Kidney (tissue), 13 donors: ENCODE measurements at regions not wholly inside any gene's neighbourhood (a gene's known extent, or its start where the extent isn't known, plus 50 kb on each side); places are given as distances from the start of the nearest gene placed in this dataset.

ENCODE experiments used
- DNase-seq, 5 donors: peaks; one replicate each; pipeline ENCODE4 v3.0.0-alpha.2; 2013 to 2020
- FAIRE-seq: peaks from 2 replicates; lab custom pipeline; 2012; peaks lifted over from hg19 to GRCh38; lab: Jason Lieb, UNC
- H3K27ac ChIP-seq, 2 donors: one replicate each; pipeline ENCODE4 v1.7.0; 2013; ENCODE audit warnings: low read depth in 2 of 2, low read length in 2 of 2, inconsistent platforms in 1 of 2
- H3K27me3 ChIP-seq: one replicate; pipeline ENCODE4 v1.7.1; 2013; ENCODE audit warnings: low read length, inconsistent platforms; ENCODE audit not compliant: control insufficient read depth, insufficient read depth
- H3K36me3 ChIP-seq, 3 donors: one replicate each; pipeline versions ENCODE4 v1.7.0 to v1.7.1; 2013; ENCODE audit warnings: low read length in 3 of 3, control low read depth in 1 of 3, inconsistent platforms in 1 of 3; ENCODE audit not compliant: insufficient read depth in 3 of 3, control insufficient read depth in 2 of 3
- H3K4me1 ChIP-seq, 3 donors: one replicate each; pipeline versions ENCODE4 v1.7.0 to v1.7.1; 2013; ENCODE audit warnings: low read length in 3 of 3, inconsistent platforms in 1 of 3, low read depth in 1 of 3; ENCODE audit not compliant: control insufficient read depth in 2 of 3, insufficient read depth in 2 of 3
- H3K4me3 ChIP-seq, 3 donors: one replicate each; pipeline versions ENCODE4 v1.7.0 to v1.8.1; 2013; ENCODE audit warnings: low read length in 3 of 3, control low read depth in 1 of 3, inconsistent platforms in 1 of 3
- H3K9ac ChIP-seq, 3 donors: one replicate each; pipeline versions ENCODE4 v1.7.0 to v1.7.1; 2013; ENCODE audit warnings: low read length in 3 of 3, control low read depth in 1 of 3, inconsistent platforms in 1 of 3
- H3K9me3 ChIP-seq, 3 donors: one replicate each; pipeline versions ENCODE4 v1.7.0 to v1.7.1; 2013; ENCODE audit warnings: low read length in 3 of 3, control low read depth in 1 of 3, inconsistent platforms in 1 of 3; ENCODE audit not compliant: control insufficient read depth in 2 of 3, insufficient read depth in 1 of 3
- CTCF ChIP-seq: IDR thresholded peaks from 3 replicates; pipeline ENCODE4 v1.5.1; 2012; ENCODE audit warnings: mild to moderate bottlenecking, moderate library complexity, borderline replicate concordance; ENCODE audit not compliant: insufficient read depth; ENCODE audit errors: extremely low read depth
- intact Hi-C: fragments of 100-400 bp; cut with DNase I; formaldehyde crosslinking; loops from one replicate; pipeline ENCODE4 v1.11.1; 2022
- donor health status: control.
- donor health status: control.
- donor health status: control.
- donor health status: control.
- donor health status: control.
- donor health status: DM: yes; HTN: yes; CAD: no.
- donor health status: Normal renal cell carcinoma (clear cell type).

- Histone ChIP-seq H3K27ac (no peak overlapping the region), H3K4me1 (no peaks in the 10 kb centered on the region), H3K9ac (no peak overlapping the region), H3K9me3 (peaks cover 0 to 4% (median 0%) of the 10 kb centered on the region in 3 donors), H3K36me3 (no peaks in the 10 kb centered on the region), H3K4me3 (no peak overlapping the region), H3K27me3 (no peaks in the 10 kb centered on the region)
- FAIRE-seq = no peak
- DNase-seq = no peak
- no peak for TF ChIP-seq CTCF
- intact Hi-C loops = no loop called here
Measured at GRCh38 chr2:173666171-173666888, 298.8 kb downstream of the SP3 start.

GRCh38 chr2:173667014-173667413, 298.2 kb downstream of the SP3 start:
- no peaks in the 10 kb centered on the region for H3K4me1 ChIP-seq
- no peak overlapping the region for H3K4me3 ChIP-seq
- DNase-seq (no peak), FAIRE-seq (no peak)
- no peaks in the 10 kb centered on the region for H3K27me3 ChIP-seq
- no peak overlapping the region for H3K27ac ChIP-seq
- H3K36me3 ChIP-seq = no peaks in the 10 kb centered on the region
- no peak overlapping the region for H3K9ac ChIP-seq
- no peak for TF ChIP-seq CTCF
- intact Hi-C loops = no loop called here
- peaks cover 0 to 4% (median 0%) of the 10 kb centered on the region in 3 donors for H3K9me3 ChIP-seq

- no peaks in the 10 kb centered on the region for H3K27me3 ChIP-seq
- no peak overlapping the region for H3K9ac ChIP-seq
- peaks cover 0 to 4% (median 0%) of the 10 kb centered on the region in 3 donors for H3K9me3 ChIP-seq
- H3K36me3 ChIP-seq = no peaks in the 10 kb centered on the region
- intact Hi-C loops = no loop called here
- no peak overlapping the region for H3K4me3 ChIP-seq
- DNase-seq = no peak
- no peaks in the 10 kb centered on the region for H3K4me1 ChIP-seq
- no peak for TF ChIP-seq CTCF
- no peak for FAIRE-seq
- H3K27ac ChIP-seq = no peak overlapping the region
Measured at GRCh38 chr2:173667415-173667814, 297.8 kb downstream of the SP3 start.
